Midbrain (tissue), 1 donor: ENCODE measurements at regions not wholly inside any gene's neighbourhood (a gene's known extent, or its start where the extent isn't known, plus 50 kb on each side); places are given as distances from the start of the nearest gene placed in this dataset.
A peak's percentile ranks its signal among the peaks of the same experiment; 100 is the strongest.
"Not testable (repeated sequence)": the region's sequence is repeated elsewhere in the genome, so short reads cannot be mapped to it uniquely, and the experiment has no call there.

Source experiments
- DNase-seq: peaks from one replicate; lab custom pipeline; 2025; lab: John Stamatoyannopoulos, UW

- DNase-seq, result no peak
Measured at GRCh38 chr3:153746211-153746610, 375.0 kb upstream of the ARHGEF26 start.

GRCh38 chr3:153749070-153749610 is 372.1 kb upstream of the ARHGEF26 start:
- no peak for DNase-seq

GRCh38 chr3:153752405-153753027 is 368.7 kb upstream of the ARHGEF26 start:
- DNase-seq, result no peak

- DNase-seq, result no peak
Measured at GRCh38 chr3:153753035-153753434, 368.2 kb upstream of the ARHGEF26 start.

- no peak for DNase-seq
Measured at GRCh38 chr3:153756816-153757215, 364.4 kb upstream of the ARHGEF26 start.

- no peak for DNase-seq
Measured at GRCh38 chr3:153757839-153758238, 363.4 kb upstream of the ARHGEF26 start.

GRCh38 chr3:153760948-153761347 is 360.2 kb upstream of the ARHGEF26 start:
- no peak for DNase-seq

GRCh38 chr3:153762411-153763235 is 358.6 kb upstream of the ARHGEF26 start:
- no peak for DNase-seq

- no peak for DNase-seq
Measured at GRCh38 chr3:153767601-153768560, 353.3 kb upstream of the ARHGEF26 start.

GRCh38 chr3:153768561-153769469 is 352.4 kb upstream of the ARHGEF26 start:
- DNase-seq, result peak; percentile 39

- DNase-seq, result no peak
Measured at GRCh38 chr3:153783106-153783505, 338.1 kb upstream of the ARHGEF26 start.

GRCh38 chr3:153783741-153784480 is 337.3 kb upstream of the ARHGEF26 start:
- no peak for DNase-seq

GRCh38 chr3:153785901-153786300 is 335.3 kb upstream of the ARHGEF26 start:
- DNase-seq, result no peak

GRCh38 chr3:153789380-153789779 is 331.8 kb upstream of the ARHGEF26 start:
- no peak for DNase-seq

- DNase-seq, result not testable (repeated sequence)
Measured at GRCh38 chr3:153797056-153797455, 324.1 kb upstream of the ARHGEF26 start.

- DNase-seq, result no peak
Measured at GRCh38 chr3:153809097-153809496, 312.1 kb upstream of the ARHGEF26 start.

GRCh38 chr3:153818338-153818737 is 302.9 kb upstream of the ARHGEF26 start:
- DNase-seq, result no peak

- DNase-seq, result no peak
Measured at GRCh38 chr3:153820035-153820434, 301.2 kb upstream of the ARHGEF26 start.

- DNase-seq, result not testable (repeated sequence)
Measured at GRCh38 chr3:153828346-153828745, 292.8 kb upstream of the ARHGEF26 start.

GRCh38 chr3:153829606-153830170 is 291.5 kb upstream of the ARHGEF26 start:
- no peak for DNase-seq
